GM13976 (cell line): ENCODE measurements at regions not wholly inside any gene's neighbourhood (a gene's known extent, or its start where the extent isn't known, plus 50 kb on each side); places are given as distances from the start of the nearest gene placed in this dataset.

ENCODE experiments used
- DNase-seq: peaks from one replicate; pipeline ENCODE4 v3.0.0; 2012; ENCODE audit warnings: low spot score
- in situ Hi-C: fragments of 300-500 bp; cut with MboI; formaldehyde crosslinking; loops from one replicate; pipeline ENCODE4 v1.12.0; 2022; ENCODE audit warnings: low sequenced_read_pairs, mixed read lengths, inconsistent platforms; ENCODE audit not compliant: unreplicated experiment
- TF ChIP-seq, protein P1 (sequence below): IDR thresholded peaks from 2 replicates; pipeline ENCODE4 v1.5.1; 2012; ENCODE audit warnings: borderline replicate concordance, mild to moderate bottlenecking; ENCODE audit not compliant: insufficient read depth; ENCODE audit errors: extremely low read depth, missing control alignments, control extremely low read depth

DNA sequence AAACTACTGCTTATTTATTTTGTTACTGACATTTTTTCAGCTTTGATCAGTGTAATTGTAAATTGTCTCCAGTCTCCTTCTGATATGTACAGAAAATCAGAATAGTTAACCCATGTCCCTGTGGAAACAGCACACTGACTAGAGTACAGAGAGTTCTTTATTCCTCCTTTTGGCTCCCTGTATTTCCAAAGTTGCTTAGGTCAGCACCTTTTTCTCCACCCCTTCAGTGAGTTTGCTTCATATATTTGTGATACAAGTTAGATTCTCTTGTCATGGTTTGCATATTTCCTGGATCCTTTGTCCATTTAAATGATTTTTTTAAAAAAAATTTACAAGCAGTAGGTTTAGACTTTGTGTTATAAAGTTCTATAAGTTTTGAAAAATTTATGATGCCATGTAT is 2051.1 kb upstream of the LRRTM1 start:
- DNase-seq = no peak
- in situ Hi-C loops = no loop called here
- TF ChIP-seq, protein P1, sequence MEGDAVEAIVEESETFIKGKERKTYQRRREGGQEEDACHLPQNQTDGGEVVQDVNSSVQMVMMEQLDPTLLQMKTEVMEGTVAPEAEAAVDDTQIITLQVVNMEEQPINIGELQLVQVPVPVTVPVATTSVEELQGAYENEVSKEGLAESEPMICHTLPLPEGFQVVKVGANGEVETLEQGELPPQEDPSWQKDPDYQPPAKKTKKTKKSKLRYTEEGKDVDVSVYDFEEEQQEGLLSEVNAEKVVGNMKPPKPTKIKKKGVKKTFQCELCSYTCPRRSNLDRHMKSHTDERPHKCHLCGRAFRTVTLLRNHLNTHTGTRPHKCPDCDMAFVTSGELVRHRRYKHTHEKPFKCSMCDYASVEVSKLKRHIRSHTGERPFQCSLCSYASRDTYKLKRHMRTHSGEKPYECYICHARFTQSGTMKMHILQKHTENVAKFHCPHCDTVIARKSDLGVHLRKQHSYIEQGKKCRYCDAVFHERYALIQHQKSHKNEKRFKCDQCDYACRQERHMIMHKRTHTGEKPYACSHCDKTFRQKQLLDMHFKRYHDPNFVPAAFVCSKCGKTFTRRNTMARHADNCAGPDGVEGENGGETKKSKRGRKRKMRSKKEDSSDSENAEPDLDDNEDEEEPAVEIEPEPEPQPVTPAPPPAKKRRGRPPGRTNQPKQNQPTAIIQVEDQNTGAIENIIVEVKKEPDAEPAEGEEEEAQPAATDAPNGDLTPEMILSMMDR = no peak

DNA sequence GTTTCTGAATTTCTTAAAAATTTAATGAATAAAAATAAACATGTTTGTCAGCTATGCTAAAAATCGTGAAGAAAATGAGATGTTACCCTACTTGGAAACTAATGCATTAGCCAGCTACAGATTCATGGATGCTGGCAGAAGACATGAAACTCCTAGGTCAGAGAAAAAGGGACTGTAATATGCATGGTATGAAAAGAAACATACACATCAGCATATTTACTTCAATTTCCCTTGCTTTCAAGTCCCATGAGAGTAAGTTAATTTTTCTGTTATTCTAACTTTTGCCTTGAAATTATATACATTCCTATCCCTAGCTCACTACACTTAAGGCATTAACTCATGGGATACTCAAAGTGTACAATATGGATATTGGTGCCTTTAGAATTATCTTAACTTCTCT is 2041.4 kb upstream of the LRRTM1 start:
- TF ChIP-seq, protein P1 = no peak
- in situ Hi-C loops = no loop called here
- no peak for DNase-seq

DNA sequence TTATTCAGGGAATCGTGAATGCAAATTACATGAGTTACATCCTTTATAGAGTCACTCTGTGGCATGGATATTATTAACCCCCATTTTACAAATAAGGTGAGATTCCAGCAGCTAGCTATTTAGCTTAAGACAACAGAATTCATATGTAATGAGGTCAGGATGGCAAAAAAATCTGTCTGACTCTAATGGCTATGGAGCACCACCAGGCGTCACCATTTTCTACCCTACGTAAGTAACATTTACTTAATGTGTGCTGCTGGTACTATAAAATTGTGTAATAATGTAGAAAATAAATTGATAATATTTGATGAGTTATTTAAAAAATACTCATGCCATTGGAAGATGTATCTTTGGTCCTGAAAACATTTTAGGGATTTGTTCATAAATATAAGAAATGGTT is 2040.1 kb upstream of the LRRTM1 start:
- DNase-seq = no peak
- TF ChIP-seq, protein P1 = no peak
- in situ Hi-C loops = no loop called here

DNA sequence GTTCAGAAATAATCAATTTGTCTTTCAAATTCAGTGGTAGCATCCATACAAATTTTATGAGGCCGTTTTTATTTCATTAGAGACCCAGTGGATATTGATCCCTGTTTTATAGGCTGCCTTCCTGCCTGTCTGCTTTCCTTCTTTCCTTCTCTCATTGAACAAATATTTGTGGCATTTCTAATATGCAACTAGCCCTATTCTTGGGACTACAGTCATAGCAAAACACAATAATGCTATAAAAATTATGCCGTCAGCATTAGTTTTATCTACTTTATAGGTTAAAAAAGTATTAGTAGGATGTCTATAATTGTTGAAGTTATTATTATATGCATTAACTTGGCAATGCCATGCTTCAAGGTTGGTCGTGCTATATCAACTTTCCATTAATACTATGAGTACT is 2037.8 kb upstream of the LRRTM1 start:
- in situ Hi-C loops = no loop called here
- TF ChIP-seq, protein P1 = no peak
- DNase-seq = no peak

DNA sequence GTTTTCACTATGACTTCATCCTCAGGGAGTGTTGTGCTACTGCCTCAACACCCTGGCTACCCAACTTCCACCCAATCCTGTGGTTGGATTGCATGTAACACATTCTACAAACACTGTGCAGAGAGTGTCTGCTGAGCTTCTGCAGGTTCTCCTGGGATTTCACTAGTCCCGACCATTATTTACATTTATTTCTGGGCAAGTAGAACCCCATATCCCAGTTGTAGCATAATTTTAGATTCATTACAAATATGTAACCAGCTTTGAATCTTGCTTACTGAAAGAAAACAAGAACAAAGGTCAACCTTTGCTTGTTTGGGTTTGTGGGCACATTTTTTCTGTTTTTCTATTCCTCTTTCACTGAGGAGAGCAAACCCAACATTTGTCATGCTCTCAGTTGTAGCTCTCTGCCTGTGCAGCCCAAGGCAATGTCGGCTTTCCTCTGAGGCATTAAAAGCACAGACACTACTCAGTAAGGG is 2036.1 kb upstream of the LRRTM1 start:
- no peak for DNase-seq
- in situ Hi-C loops = no loop called here
- TF ChIP-seq, protein P1 = no peak

DNA sequence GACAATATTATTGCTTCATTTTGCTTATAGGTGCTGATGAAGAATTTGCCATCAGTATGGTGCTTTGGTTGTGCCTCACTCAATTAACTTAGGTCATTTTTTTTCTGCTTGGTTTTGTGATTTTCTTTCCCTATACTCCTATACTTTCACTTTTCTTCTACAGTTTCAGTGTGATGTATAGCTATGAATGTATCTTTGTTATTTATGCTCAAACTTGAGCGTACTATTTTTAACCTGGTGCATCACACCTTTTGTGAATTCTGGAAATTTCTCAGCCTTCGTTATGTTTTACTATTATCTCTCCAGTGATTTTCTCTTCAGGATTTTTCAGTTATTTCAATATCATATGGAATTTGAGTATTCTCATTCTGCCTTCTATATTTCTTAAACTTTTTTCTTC is 2035.3 kb upstream of the LRRTM1 start:
- in situ Hi-C loops = no loop called here
- no peak for DNase-seq
- TF ChIP-seq, protein P1 = no peak

DNA sequence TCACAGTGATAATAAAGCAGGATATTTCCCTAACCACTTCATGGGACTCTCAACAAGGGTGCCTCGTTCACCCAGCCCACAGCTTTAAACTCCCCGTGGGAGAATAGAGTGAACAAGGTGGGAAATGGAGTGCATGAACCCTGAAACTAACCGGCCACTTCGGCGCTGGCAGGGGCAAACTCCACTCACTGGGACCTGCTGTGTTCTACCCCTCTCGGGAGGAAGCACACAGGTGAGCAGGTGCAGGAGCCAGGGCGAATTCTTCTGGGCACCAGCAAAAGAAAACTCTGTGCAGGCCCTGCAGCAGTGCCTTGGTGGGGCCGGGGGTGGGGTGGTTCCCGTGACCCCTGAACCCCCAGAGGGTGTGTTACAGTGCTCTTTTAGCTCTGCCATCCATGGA is 2029.1 kb upstream of the LRRTM1 start:
- in situ Hi-C loops = no loop called here
- TF ChIP-seq, protein P1 = no peak
- no peak for DNase-seq
